ENCODE measurements at regions not wholly inside any gene's neighbourhood (a gene's known extent, or its start where the extent isn't known, plus 50 kb on each side); places are given as distances from the start of the nearest gene placed in this dataset.

- no CpG with 5 or more reads among the region's 2 CpGs for WGBS (ENCODE audit: extremely low coverage, insufficient read length, low lambda C conversion rate)
- Histone ChIP-seq H3K56ac (ENCODE audit: insufficient read length, low read depth, low read length) (no peak overlapping the region), H2AK5ac (ENCODE audit: insufficient read length, low read length) (no peak overlapping the region), H2BK5ac (ENCODE audit: insufficient read length, low read length) (no peak overlapping the region), H2BK20ac (ENCODE audit: low read depth, low read length, poor library complexity, severe bottlenecking) (no peak overlapping the region), H3K4me2 (ENCODE audit: insufficient read depth, insufficient read length, low read length) (no peak overlapping the region), H3K4me1 (ENCODE audit: insufficient read depth, low read length) (no peaks in the 10 kb centered on the region; the same call in 1 of the 2 replicates), H3K27me3 (ENCODE audit: insufficient read depth, low read length) (no peaks in the 10 kb centered on the region), H3K9ac (ENCODE audit: extremely low read depth, insufficient read length, low read length) (no peak overlapping the region), H3K14ac (ENCODE audit: insufficient read depth, low read length) (no peak overlapping the region), H3K9me3 (ENCODE audit: control insufficient read depth, low read depth, low read length) (no peaks in the 10 kb centered on the region), H3K18ac (ENCODE audit: insufficient read length, low read depth, low read length) (no peak overlapping the region), H2BK120ac (ENCODE audit: low read depth, low read length, poor library complexity, severe bottlenecking) (no peak overlapping the region), H4K20me1 (ENCODE audit: control insufficient read depth, insufficient read depth, insufficient read length) (no peaks in the 10 kb centered on the region), H2BK12ac (ENCODE audit: insufficient read length, low read depth, low read length) (no peak overlapping the region), H2AFZ (ENCODE audit: low read length) (no peak overlapping the region), H2BK15ac (ENCODE audit: low read depth, low read length) (no peak overlapping the region), H3K23ac (ENCODE audit: insufficient read length, low read depth, low read length) (no peak overlapping the region), H3T11ph (ENCODE audit: low read length) (no peak overlapping the region), H4K8ac (replicated peaks; ENCODE audit: insufficient read length, low read depth, low read length) (no peak overlapping the region), H3K4ac (ENCODE audit: low read depth, low read length) (no peak overlapping the region), H4K91ac (ENCODE audit: insufficient read length, low read depth, low read length) (no peak overlapping the region), H4K5ac (ENCODE audit: insufficient read length, low read depth, low read length) (no peak overlapping the region), H3K79me1 (ENCODE audit: insufficient read depth, low read depth, low read length, poor library complexity, severe bottlenecking) (no peaks in the 10 kb centered on the region), H3K27ac (ENCODE audit: insufficient read length, low read depth, low read length) (no peak overlapping the region), H3K79me2 (ENCODE audit: insufficient read depth, low read length) (no peaks in the 10 kb centered on the region), H3K23me2 (ENCODE audit: insufficient read length, low read depth, low read length, poor library complexity, severe bottlenecking) (no peaks in the 10 kb centered on the region)
- no peaks in the 10 kb centered on the region for H3K36me3 Mint-ChIP-seq (ENCODE audit: insufficient read depth in 1 of 3, low read depth in 3 of 3)
- H3K27ac Mint-ChIP-seq = no peak overlapping the region
- no peak overlapping the region for H3K4me3 Mint-ChIP-seq
- no peaks in the 10 kb centered on the region for H3K27me3 Mint-ChIP-seq (ENCODE audit: low read depth)
- H3K4me1 Mint-ChIP-seq = peaks cover 7 to 16% of the 10 kb centered on the region in 2 experiments
- no peaks in the 10 kb centered on the region for H3K9me3 Mint-ChIP-seq
- no peak for TF ChIP-seq CTCF (conservative IDR thresholded peaks at IDR 0.05)
- DNase-seq = no peak
These were observed 280.4 kb upstream of the GRIP1 start for GRCh38 chr12:66959276-66959675.
